Mesothelial cell of epicardium (in vitro differentiated cells): ENCODE measurements at regions not wholly inside any gene's neighbourhood (a gene's known extent, or its start where the extent isn't known, plus 50 kb on each side); places are given as distances from the start of the nearest gene placed in this dataset.

Source experiments
- DNase-seq, 2 experiments: peaks; one replicate each; pipeline ENCODE4 v3.0.0; 2021; ENCODE audit warnings: low spot score in 2 of 2; ENCODE audit not compliant: unreplicated experiment in 2 of 2
- H3K27ac Mint-ChIP-seq: 2 replicates; pipeline ENCODE4 v1.8.0; 2021; ENCODE audit warnings: mixed read lengths
- H3K27me3 Mint-ChIP-seq: 2 replicates; pipeline ENCODE4 v1.8.0; 2021; ENCODE audit warnings: low read depth, mixed read lengths
- H3K36me3 Mint-ChIP-seq: 2 replicates; pipeline ENCODE4 v1.8.0; 2021; ENCODE audit warnings: mixed read lengths
- H3K4me1 Mint-ChIP-seq: 2 replicates; pipeline ENCODE4 v1.8.0; 2021; ENCODE audit warnings: mixed read lengths
- H3K4me3 Mint-ChIP-seq: 2 replicates; pipeline ENCODE4 v1.8.0; 2021; ENCODE audit warnings: mild to moderate bottlenecking, moderate library complexity, mixed read lengths
- H3K9me3 Mint-ChIP-seq: 2 replicates; pipeline ENCODE4 v1.8.0; 2021; ENCODE audit warnings: mixed read lengths
- TF ChIP-seq, protein P1 (sequence below): fragments of 200-600 bp; sonication (generic); IDR thresholded peaks from one replicate; pipeline ENCODE4 v1.5.0; 2021; ENCODE audit warnings: antibody characterized with exemption; ENCODE audit not compliant: unreplicated experiment

DNA sequence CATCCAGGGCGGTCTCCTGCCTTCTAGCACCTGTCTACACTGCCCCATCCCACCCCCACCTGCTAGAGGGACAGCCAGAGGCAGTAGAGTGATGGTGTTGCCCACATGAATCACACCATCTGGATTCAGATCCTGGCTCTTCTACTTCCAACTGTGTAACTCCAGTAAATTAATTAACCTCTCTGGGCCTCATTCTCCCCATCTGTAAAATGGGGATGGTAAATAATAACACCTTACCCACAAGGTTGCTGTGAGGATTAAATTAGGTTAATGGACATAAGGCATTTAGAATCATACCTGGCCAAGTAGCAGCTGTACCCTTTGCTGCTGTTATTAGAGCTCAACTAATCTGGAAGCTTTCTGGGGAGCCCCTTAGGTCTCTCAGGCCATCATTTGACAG, 149.6 kb upstream of the BCOR start:
- no peak overlapping the region for H3K4me3 Mint-ChIP-seq
- H3K36me3 Mint-ChIP-seq = peaks cover 2% of the 10 kb centered on the region
- DNase-seq = no peak
- H3K27me3 Mint-ChIP-seq = no peaks in the 10 kb centered on the region
- TF ChIP-seq, protein P1, sequence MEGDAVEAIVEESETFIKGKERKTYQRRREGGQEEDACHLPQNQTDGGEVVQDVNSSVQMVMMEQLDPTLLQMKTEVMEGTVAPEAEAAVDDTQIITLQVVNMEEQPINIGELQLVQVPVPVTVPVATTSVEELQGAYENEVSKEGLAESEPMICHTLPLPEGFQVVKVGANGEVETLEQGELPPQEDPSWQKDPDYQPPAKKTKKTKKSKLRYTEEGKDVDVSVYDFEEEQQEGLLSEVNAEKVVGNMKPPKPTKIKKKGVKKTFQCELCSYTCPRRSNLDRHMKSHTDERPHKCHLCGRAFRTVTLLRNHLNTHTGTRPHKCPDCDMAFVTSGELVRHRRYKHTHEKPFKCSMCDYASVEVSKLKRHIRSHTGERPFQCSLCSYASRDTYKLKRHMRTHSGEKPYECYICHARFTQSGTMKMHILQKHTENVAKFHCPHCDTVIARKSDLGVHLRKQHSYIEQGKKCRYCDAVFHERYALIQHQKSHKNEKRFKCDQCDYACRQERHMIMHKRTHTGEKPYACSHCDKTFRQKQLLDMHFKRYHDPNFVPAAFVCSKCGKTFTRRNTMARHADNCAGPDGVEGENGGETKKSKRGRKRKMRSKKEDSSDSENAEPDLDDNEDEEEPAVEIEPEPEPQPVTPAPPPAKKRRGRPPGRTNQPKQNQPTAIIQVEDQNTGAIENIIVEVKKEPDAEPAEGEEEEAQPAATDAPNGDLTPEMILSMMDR = no peak
- no peak overlapping the region for H3K27ac Mint-ChIP-seq
- H3K4me1 Mint-ChIP-seq = peaks cover 25% of the 10 kb centered on the region
- H3K9me3 Mint-ChIP-seq = peaks cover 14% of the 10 kb centered on the region

DNA sequence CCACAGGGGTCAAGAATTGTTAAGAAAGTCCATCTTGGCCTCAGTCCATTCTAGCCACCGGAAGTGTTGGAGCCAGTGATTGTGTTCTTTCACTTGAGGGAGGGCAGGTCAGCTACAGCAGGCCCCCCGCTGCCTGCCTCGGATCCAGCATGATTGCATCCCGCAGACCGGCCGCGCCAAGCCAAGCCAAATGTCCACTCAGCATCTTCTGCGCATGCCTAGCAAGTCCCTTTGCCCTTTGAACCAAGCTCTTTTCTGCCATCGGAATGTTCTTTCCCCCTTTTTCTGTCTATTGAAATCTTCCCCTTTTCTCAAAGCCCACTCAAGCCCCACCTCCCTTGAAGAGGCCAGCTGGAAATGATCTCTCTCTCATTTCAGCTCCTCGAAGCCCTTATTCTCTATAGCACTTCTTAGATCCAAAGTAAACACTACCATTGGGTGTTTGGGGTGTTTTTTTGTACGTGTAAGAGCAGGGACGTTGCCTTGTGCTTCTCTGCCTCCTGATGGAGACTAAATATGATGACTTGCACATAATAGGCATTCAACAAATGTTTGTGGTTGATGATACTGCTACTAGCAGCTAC, 147.8 kb upstream of the BCOR start:
- Mint-ChIP-seq H3K4me3 (no peak overlapping the region), H3K36me3 (no peaks in the 10 kb centered on the region), H3K27ac (no peak overlapping the region), H3K4me1 (peaks cover 25% of the 10 kb centered on the region), H3K27me3 (no peaks in the 10 kb centered on the region), H3K9me3 (peaks cover 8% of the 10 kb centered on the region)
- DNase-seq = no peak
- TF ChIP-seq, protein P1 = no peak

DNA sequence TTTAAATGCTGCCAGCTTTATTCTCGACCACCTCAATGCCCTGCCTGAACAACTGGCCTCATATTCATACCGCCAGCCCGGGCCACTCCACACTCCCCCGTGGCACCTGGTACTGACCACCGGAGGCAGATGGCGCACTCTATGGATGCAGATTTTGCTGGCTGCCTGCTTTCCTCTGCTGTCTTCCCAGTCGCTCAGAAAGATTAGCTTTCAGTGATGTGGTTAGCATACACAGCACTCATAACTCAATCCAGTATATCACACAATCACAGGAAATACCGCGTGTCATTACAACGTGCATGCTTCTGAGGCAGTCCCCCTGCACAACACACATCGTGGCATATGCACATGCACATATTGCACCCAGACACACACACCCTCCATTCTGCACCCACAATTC, 147.2 kb upstream of the BCOR start:
- Mint-ChIP-seq H3K4me1 (peaks cover 25% of the 10 kb centered on the region), H3K4me3 (no peak overlapping the region), H3K27me3 (no peaks in the 10 kb centered on the region), H3K36me3 (no peaks in the 10 kb centered on the region), H3K27ac (no peak overlapping the region), H3K9me3 (peaks cover 9% of the 10 kb centered on the region)
- TF ChIP-seq, protein P1 = no peak
- no peak for DNase-seq

DNA sequence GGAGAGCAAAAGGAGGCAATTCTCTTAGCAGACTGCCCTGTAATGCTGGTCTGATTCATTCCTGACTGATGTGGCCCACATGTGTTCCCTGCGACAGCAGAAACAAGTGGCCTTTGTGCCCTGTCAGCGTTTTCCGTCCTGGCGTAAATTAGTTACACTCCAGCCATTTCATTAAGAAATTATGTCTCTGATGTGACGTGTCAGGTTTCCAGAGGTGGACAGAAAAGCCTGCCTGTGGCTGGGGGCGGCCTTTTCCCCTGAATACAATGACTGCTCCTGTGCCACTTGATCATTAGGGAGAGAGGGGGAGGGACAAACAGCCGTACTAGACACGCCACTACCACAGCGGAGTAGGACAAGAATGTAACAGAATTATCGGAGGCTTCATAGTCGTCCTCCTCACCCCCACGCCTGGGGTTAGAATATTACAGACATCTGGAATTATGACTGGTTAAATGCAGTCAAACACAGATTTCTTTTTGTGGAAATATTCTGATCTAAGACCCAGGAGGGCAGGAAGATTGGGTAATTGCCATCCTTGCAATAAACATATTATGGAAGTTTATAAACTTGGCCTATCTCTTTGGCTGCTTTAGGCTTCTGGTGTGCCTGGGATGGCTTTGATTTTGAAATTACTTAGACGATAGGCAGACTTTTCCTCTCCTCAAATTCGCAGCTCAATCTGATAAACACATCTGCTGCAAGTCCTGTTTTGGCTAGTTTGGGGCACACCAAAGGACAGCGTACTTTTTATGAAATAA, 146.2 kb upstream of the BCOR start:
- Mint-ChIP-seq H3K4me3 (no peak overlapping the region), H3K27ac (peak overlapping the region; percentile 77), H3K27me3 (no peaks in the 10 kb centered on the region), H3K36me3 (no peaks in the 10 kb centered on the region), H3K9me3 (peaks cover 15% of the 10 kb centered on the region), H3K4me1 (peaks cover 25% of the 10 kb centered on the region)
- TF ChIP-seq, protein P1 = no peak
- no peak for DNase-seq

DNA sequence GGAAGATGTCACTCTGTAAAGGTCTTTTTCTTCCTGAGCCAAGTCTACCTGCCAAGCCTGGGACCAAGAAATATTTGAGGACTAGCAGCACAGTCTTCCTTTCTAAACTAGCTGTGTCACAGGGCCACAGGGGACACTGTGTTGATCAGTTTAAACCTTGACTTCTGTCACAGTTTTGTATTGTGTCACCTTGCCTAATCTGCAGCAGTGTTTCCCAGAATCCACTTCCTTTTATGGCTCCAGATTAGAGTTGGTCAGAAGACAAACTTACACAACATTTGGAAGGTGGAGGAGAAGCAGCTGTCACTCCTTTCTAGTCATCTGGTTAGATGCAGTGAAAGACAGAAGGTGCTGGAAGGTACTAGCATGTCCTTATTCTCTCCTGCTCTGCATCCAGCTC, 143.1 kb upstream of the BCOR start:
- DNase-seq = no peak
- H3K36me3 Mint-ChIP-seq = no peaks in the 10 kb centered on the region
- no peak overlapping the region for H3K27ac Mint-ChIP-seq
- peaks cover 20% of the 10 kb centered on the region for H3K4me1 Mint-ChIP-seq
- H3K27me3 Mint-ChIP-seq = no peaks in the 10 kb centered on the region
- TF ChIP-seq, protein P1 = no peak
- peaks cover 21% of the 10 kb centered on the region for H3K9me3 Mint-ChIP-seq
- H3K4me3 Mint-ChIP-seq = no peak overlapping the region
